Activated naive CD4-positive, alpha-beta T cell treated with anti-CD3 and anti-CD28 coated beads for 36 hours (primary cell): ENCODE measurements at regions not wholly inside any gene's neighbourhood (a gene's known extent, or its start where the extent isn't known, plus 50 kb on each side); places are given as distances from the start of the nearest gene placed in this dataset.

ENCODE experiments used
- CTCF ChIA-PET: fragments of 350-600 bp; sonication (Branson Sonifier 250); formaldehyde crosslinking; loops from one replicate; lab custom pipeline; 2021; ENCODE audit warnings: antibody characterized with exemption; lab: Charles Lee
- DNase-seq: peaks from one replicate; pipeline ENCODE4 v3.0.0-alpha.2; 2020
- H3K27ac Mint-ChIP-seq: one replicate; pipeline ENCODE4 v1.8.0; 2021; ENCODE audit warnings: mild to moderate bottlenecking, mixed read lengths
- H3K27me3 Mint-ChIP-seq: one replicate; pipeline ENCODE4 v1.8.0; 2021; ENCODE audit warnings: low read depth, mixed read lengths
- H3K36me3 Mint-ChIP-seq: one replicate; pipeline ENCODE4 v1.8.0; 2021; ENCODE audit warnings: low read depth, mixed read lengths
- H3K4me1 Mint-ChIP-seq: one replicate; pipeline ENCODE4 v1.8.0; 2021; ENCODE audit warnings: low read depth, mixed read lengths
- H3K4me3 Mint-ChIP-seq: one replicate; pipeline ENCODE4 v1.8.0; 2021; ENCODE audit warnings: mild to moderate bottlenecking, moderate library complexity, mixed read lengths
- H3K9me3 Mint-ChIP-seq: one replicate; pipeline ENCODE4 v1.8.0; 2021; ENCODE audit warnings: mixed read lengths
- intact Hi-C: fragments of 100-400 bp; cut with micrococcal nuclease; formaldehyde crosslinking; loops from one replicate; pipeline ENCODE4 v1.15.1; 2023

- H3K27me3 Mint-ChIP-seq: peaks cover 2% of the 10 kb centered on the region
- CTCF ChIA-PET: no interaction called here
- H3K36me3 Mint-ChIP-seq: peaks cover 2% of the 10 kb centered on the region
- H3K4me3 Mint-ChIP-seq: no peak overlapping the region
- no peaks in the 10 kb centered on the region for H3K4me1 Mint-ChIP-seq
- intact Hi-C loops: no loop called here
- H3K9me3 Mint-ChIP-seq: peaks cover 3% of the 10 kb centered on the region
- DNase-seq: no peak
- no peak overlapping the region for H3K27ac Mint-ChIP-seq
Measured at GRCh38 chr2:15844211-15844801, 96.0 kb upstream of the MYCN start.

- Mint-ChIP-seq H3K9me3 (peaks cover 8% of the 10 kb centered on the region), H3K36me3 (peaks cover 2% of the 10 kb centered on the region), H3K27me3 (peaks cover 2% of the 10 kb centered on the region), H3K27ac (no peak overlapping the region), H3K4me1 (no peaks in the 10 kb centered on the region), H3K4me3 (no peak overlapping the region)
- CTCF ChIA-PET: interaction anchor here (1.0 kb wide), 1 partner anchor 15 kb away, joined by 3 read pairs; no protein-coding TSS in a partner anchor
- DNase-seq: no peak
- intact Hi-C loops: no loop called here
Measured at GRCh38 chr2:15845294-15845693, 95.1 kb upstream of the MYCN start.

GRCh38 chr2:15845737-15846405 is 94.5 kb upstream of the MYCN start:
- no peak overlapping the region for H3K4me3 Mint-ChIP-seq
- no peak overlapping the region for H3K27ac Mint-ChIP-seq
- intact Hi-C loops: no loop called here
- peaks cover 8% of the 10 kb centered on the region for H3K9me3 Mint-ChIP-seq
- peaks cover 2% of the 10 kb centered on the region for H3K36me3 Mint-ChIP-seq
- CTCF ChIA-PET: interaction anchor here (0.6 to 1.0 kb wide), 2 partner anchors 15 to 17 kb away, joined by 3 to 4 read pairs; no protein-coding TSS in a partner anchor
- no peaks in the 10 kb centered on the region for H3K4me1 Mint-ChIP-seq
- peaks cover 2% of the 10 kb centered on the region for H3K27me3 Mint-ChIP-seq
- DNase-seq: no peak

- Mint-ChIP-seq H3K27me3 (peaks cover 2% of the 10 kb centered on the region), H3K4me3 (no peak overlapping the region), H3K27ac (no peak overlapping the region), H3K4me1 (no peaks in the 10 kb centered on the region), H3K36me3 (peaks cover 2% of the 10 kb centered on the region), H3K9me3 (peaks cover 8% of the 10 kb centered on the region)
- intact Hi-C loops: no loop called here
- no peak for DNase-seq
- CTCF ChIA-PET: no interaction called here
Measured at GRCh38 chr2:15846626-15847025, 93.7 kb upstream of the MYCN start.

GRCh38 chr2:15850534-15850933 is 89.8 kb upstream of the MYCN start:
- no peak overlapping the region for H3K4me3 Mint-ChIP-seq
- H3K27me3 Mint-ChIP-seq: peaks cover 6% of the 10 kb centered on the region
- CTCF ChIA-PET: no interaction called here
- intact Hi-C loops: no loop called here
- peaks cover 8% of the 10 kb centered on the region for H3K9me3 Mint-ChIP-seq
- no peak overlapping the region for H3K27ac Mint-ChIP-seq
- DNase-seq: no peak
- H3K4me1 Mint-ChIP-seq: no peaks in the 10 kb centered on the region
- H3K36me3 Mint-ChIP-seq: peaks cover 2% of the 10 kb centered on the region

GRCh38 chr2:15851076-15851693 is 89.2 kb upstream of the MYCN start:
- no peak overlapping the region for H3K4me3 Mint-ChIP-seq
- peaks cover 8% of the 10 kb centered on the region for H3K9me3 Mint-ChIP-seq
- no peak overlapping the region for H3K27ac Mint-ChIP-seq
- H3K27me3 Mint-ChIP-seq: peaks cover 7% of the 10 kb centered on the region
- no peak for DNase-seq
- H3K36me3 Mint-ChIP-seq: peaks cover 2% of the 10 kb centered on the region
- intact Hi-C loops: no loop called here
- H3K4me1 Mint-ChIP-seq: no peaks in the 10 kb centered on the region
- CTCF ChIA-PET: no interaction called here

GRCh38 chr2:15852811-15853210 is 87.5 kb upstream of the MYCN start:
- Mint-ChIP-seq H3K4me3 (no peak overlapping the region), H3K36me3 (no peaks in the 10 kb centered on the region), H3K9me3 (peaks cover 6% of the 10 kb centered on the region), H3K27ac (no peak overlapping the region), H3K27me3 (peaks cover 15% of the 10 kb centered on the region), H3K4me1 (no peaks in the 10 kb centered on the region)
- intact Hi-C loops: no loop called here
- DNase-seq: no peak
- CTCF ChIA-PET: no interaction called here

- H3K9me3 Mint-ChIP-seq: peaks cover 5% of the 10 kb centered on the region
- CTCF ChIA-PET: interaction anchor here (0.6 kb wide), 1 partner anchor 74 kb away, joined by 4 read pairs; no protein-coding TSS in a partner anchor
- H3K4me1 Mint-ChIP-seq: no peaks in the 10 kb centered on the region
- intact Hi-C loops: no loop called here
- no peak for DNase-seq
- no peaks in the 10 kb centered on the region for H3K36me3 Mint-ChIP-seq
- peaks cover 15% of the 10 kb centered on the region for H3K27me3 Mint-ChIP-seq
- H3K4me3 Mint-ChIP-seq: no peak overlapping the region
- H3K27ac Mint-ChIP-seq: no peak overlapping the region
Measured at GRCh38 chr2:15853903-15854302, 86.4 kb upstream of the MYCN start.

GRCh38 chr2:15855766-15856260 is 84.5 kb upstream of the MYCN start:
- Mint-ChIP-seq H3K9me3 (no peaks in the 10 kb centered on the region), H3K4me1 (no peaks in the 10 kb centered on the region), H3K36me3 (no peaks in the 10 kb centered on the region), H3K4me3 (no peak overlapping the region), H3K27me3 (peaks cover 15% of the 10 kb centered on the region), H3K27ac (no peak overlapping the region)
- CTCF ChIA-PET: no interaction called here
- DNase-seq: no peak
- intact Hi-C loops: no loop called here

- Mint-ChIP-seq H3K27ac (no peak overlapping the region), H3K4me1 (no peaks in the 10 kb centered on the region), H3K4me3 (no peak overlapping the region)
Measured at GRCh38 chr2:15856318-15856717, 84.0 kb upstream of the MYCN start.

GRCh38 chr2:15858466-15858865 is 81.9 kb upstream of the MYCN start:
- CTCF ChIA-PET: interaction anchor here (0.6 kb wide), 1 partner anchor 217 kb away, joined by 4 read pairs; no protein-coding TSS in a partner anchor
- intact Hi-C loops: no loop called here
- Mint-ChIP-seq H3K27me3 (peaks cover 21% of the 10 kb centered on the region), H3K36me3 (no peaks in the 10 kb centered on the region), H3K9me3 (no peaks in the 10 kb centered on the region), H3K27ac (no peak overlapping the region), H3K4me1 (no peaks in the 10 kb centered on the region), H3K4me3 (no peak overlapping the region)
- DNase-seq: no peak

More at GRCh38 chr2:15856318-15856717, 84.0 kb upstream of the MYCN start:
- CTCF ChIA-PET: no interaction called here
- H3K36me3 Mint-ChIP-seq: no peaks in the 10 kb centered on the region
- intact Hi-C loops: no loop called here
- peaks cover 15% of the 10 kb centered on the region for H3K27me3 Mint-ChIP-seq
- DNase-seq: no peak
- no peaks in the 10 kb centered on the region for H3K9me3 Mint-ChIP-seq

- CTCF ChIA-PET: no interaction called here
- intact Hi-C loops: no loop called here
- DNase-seq: no peak
- H3K27me3 Mint-ChIP-seq: peaks cover 16% of the 10 kb centered on the region
- no peaks in the 10 kb centered on the region for H3K36me3 Mint-ChIP-seq
- no peak overlapping the region for H3K27ac Mint-ChIP-seq
- H3K4me1 Mint-ChIP-seq: no peaks in the 10 kb centered on the region
- H3K4me3 Mint-ChIP-seq: no peak overlapping the region
- H3K9me3 Mint-ChIP-seq: no peaks in the 10 kb centered on the region
Measured at GRCh38 chr2:15860051-15860663, 80.2 kb upstream of the MYCN start.
